Astrocyte of the cerebellum (primary cell): ENCODE measurements at regions not wholly inside any gene's neighbourhood (a gene's known extent, or its start where the extent isn't known, plus 50 kb on each side); places are given as distances from the start of the nearest gene placed in this dataset.
A peak's percentile ranks its signal among the peaks of the same experiment; 100 is the strongest.

Experiments used
- DNase-seq: peaks from one replicate; pipeline ENCODE4 v3.0.0-alpha.2; 2011; ENCODE audit warnings: low read depth
- H3K4me3 ChIP-seq: 2 replicates; pipeline ENCODE4 v1.5.1; 2011; ENCODE audit warnings: mild to moderate bottlenecking, low read depth, low read length, moderate library complexity
- in situ Hi-C: cut with HindIII; loops from 2 replicates; pipeline ENCODE4 v1.10.0; 2017; ENCODE audit warnings: low sequenced_read_pairs
- TF ChIP-seq, protein P1 (sequence below): IDR thresholded peaks from 2 replicates; pipeline ENCODE4 v1.5.1; 2012; ENCODE audit warnings: low read length, low read depth, moderate library complexity, mild to moderate bottlenecking; ENCODE audit errors: missing control alignments

GRCh38 chr11:112599856-112600533 is 339.3 kb upstream of the PLET1 start:
- TF ChIP-seq, protein P1, sequence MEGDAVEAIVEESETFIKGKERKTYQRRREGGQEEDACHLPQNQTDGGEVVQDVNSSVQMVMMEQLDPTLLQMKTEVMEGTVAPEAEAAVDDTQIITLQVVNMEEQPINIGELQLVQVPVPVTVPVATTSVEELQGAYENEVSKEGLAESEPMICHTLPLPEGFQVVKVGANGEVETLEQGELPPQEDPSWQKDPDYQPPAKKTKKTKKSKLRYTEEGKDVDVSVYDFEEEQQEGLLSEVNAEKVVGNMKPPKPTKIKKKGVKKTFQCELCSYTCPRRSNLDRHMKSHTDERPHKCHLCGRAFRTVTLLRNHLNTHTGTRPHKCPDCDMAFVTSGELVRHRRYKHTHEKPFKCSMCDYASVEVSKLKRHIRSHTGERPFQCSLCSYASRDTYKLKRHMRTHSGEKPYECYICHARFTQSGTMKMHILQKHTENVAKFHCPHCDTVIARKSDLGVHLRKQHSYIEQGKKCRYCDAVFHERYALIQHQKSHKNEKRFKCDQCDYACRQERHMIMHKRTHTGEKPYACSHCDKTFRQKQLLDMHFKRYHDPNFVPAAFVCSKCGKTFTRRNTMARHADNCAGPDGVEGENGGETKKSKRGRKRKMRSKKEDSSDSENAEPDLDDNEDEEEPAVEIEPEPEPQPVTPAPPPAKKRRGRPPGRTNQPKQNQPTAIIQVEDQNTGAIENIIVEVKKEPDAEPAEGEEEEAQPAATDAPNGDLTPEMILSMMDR = no peak
- DNase-seq = no peak
- no peak overlapping the region for H3K4me3 ChIP-seq
- in situ Hi-C loops = loop anchor here (5.0 kb wide), 2 partner anchors 78 to 512 kb away; no protein-coding TSS in a partner anchor

GRCh38 chr11:112605093-112605666 is 344.5 kb upstream of the PLET1 start:
- in situ Hi-C loops = no loop called here
- H3K4me3 ChIP-seq = no peak overlapping the region
- peak; percentile 4 for DNase-seq
- TF ChIP-seq, protein P1 = no peak

DNA sequence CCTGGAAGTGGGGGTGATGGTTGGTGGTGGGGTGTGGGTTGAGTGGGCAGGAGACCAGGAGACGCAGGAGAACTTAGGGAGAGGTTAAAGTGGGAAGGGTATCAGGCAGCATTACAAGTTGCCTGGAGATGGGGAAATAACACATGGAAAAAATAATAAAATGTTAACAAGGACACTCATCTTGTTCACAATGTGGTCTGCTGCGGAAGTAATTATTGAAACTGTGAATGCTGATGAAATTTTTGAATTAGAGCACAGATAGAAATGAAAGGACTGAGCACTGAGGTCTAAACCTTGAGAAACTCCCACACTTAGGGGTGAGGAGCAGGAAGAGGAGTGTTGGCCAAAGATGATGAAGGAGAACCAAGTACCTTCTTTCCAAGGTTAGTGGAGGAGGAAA is 346.0 kb upstream of the PLET1 start:
- H3K4me3 ChIP-seq = no peak overlapping the region
- TF ChIP-seq, protein P1 = no peak
- in situ Hi-C loops = no loop called here
- no peak for DNase-seq

GRCh38 chr11:112608509-112608908 is 347.8 kb upstream of the PLET1 start:
- TF ChIP-seq, protein P1 = no peak
- DNase-seq = no peak
- in situ Hi-C loops = no loop called here
- H3K4me3 ChIP-seq = no peak overlapping the region

- in situ Hi-C loops = no loop called here
- H3K4me3 ChIP-seq = no peak overlapping the region
- TF ChIP-seq, protein P1 = no peak
- DNase-seq = no peak
These were observed 349.8 kb upstream of the PLET1 start for GRCh38 chr11:112610494-112610893.

GRCh38 chr11:112610996-112611750 is 350.0 kb upstream of the NCAM1 start:
- TF ChIP-seq, protein P1 = no peak
- no peak for DNase-seq
- no peak overlapping the region for H3K4me3 ChIP-seq
- in situ Hi-C loops = no loop called here
